GM21717 (cell line): ENCODE measurements at regions not wholly inside any gene's neighbourhood (a gene's known extent, or its start where the extent isn't known, plus 50 kb on each side); places are given as distances from the start of the nearest gene placed in this dataset.
"Not testable (repeated sequence)": the region's sequence is repeated elsewhere in the genome, so short reads cannot be mapped to it uniquely, and the experiment has no call there.

Experiments
- ATAC-seq: cut with Tn5 transposase; IDR thresholded peaks from one replicate; pipeline ENCODE4 v1.9.1; 2021; ENCODE audit warnings: mild to moderate bottlenecking, moderate library complexity; ENCODE audit not compliant: unreplicated experiment

DNA sequence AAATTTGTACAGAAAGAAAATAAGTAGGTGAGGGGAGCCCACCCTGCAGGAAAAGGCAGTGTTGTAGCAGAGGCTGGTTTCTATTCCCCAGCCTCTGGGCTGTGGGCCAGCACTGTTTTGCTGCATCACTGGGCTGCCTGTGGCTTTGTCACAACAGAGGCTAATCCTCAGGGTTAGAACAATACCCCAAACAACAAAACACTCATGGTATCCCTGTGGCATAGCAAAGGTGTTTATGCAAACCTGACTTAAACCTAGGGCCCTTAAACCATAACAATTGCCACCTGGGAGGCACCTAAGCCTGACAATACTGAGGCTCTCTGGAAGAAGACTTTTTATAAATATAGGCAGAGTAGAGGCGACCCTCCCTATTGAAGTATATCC, 314.7 kb downstream of the OLFM4 start:
- no peak for ATAC-seq

DNA sequence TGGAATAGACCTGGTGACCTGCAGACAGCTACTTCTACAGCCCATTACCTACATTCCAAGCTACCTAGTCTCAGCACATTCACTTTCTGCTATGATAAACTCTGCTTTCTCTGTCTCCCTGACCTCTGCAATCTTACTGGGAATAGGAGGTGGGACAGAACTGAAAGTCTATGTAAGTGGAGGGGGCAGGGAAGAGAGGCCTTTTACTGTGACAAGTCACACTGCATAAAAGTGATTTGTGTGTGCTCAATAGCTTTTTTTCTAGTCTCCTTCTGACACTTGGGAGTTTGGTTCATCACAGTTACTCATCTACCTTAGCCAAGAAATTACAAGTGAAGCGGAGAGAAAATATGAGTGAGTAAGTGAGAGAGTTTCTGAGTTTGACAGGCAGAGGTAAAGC, 322.4 kb downstream of the OLFM4 start:
- ATAC-seq, result no peak

DNA sequence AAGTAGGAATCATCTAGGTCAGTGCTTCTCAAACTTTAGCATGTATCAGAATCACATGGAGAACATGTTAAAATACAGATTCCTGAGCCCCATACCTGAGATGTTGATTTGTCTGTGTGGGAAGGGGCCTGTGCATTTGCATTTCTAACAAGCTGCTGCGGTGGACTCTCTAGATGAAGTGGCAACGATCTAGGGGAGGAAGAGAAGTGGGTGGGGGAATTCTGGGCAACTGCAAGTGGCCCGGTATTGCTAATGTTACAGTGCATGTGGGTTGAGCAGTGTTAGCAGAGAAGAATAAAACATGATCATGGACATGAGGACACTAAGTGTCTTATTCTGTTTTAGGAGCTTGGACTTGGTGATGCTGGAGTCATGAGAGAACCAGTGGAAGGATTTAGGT, 329.0 kb downstream of the OLFM4 start:
- ATAC-seq, result peak; percentile 81

DNA sequence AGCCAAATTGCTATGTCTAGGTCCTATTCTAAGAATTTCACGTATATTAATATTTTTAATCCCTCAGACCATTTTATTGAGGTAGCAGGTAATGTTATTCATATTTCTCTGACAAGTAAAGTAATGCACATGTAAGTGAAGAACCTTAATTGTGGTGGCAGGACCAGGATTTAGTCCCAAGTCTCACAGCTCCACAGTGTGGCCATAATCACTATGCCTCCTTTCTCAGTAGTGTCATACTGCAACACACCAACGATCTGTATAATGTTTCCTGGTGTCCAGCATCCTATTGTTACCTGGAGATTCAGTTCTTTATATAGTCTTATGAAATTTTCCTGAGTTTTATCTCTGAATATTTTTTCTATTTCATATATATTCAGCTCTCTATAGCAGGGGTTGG, 340.3 kb downstream of the OLFM4 start:
- ATAC-seq, result no peak

DNA sequence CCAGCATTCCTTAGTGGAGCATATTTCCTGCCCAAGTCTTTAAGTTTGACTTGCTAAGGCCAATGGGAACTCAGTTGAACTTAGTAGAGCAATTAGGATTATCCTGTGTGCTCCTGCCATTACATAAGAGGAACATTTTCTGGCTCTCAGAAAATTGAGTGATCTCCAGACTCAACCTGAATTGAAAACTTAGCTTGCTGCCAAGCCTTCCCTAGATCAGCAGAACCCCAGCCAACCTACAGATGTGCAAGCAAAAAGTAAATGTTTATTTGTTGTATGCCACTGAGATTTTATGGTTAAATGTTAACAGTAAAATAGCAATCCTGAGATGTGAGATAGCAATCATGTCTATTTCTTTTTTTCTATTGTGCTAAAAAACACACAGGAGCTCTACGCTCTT, 350.9 kb downstream of the OLFM4 start:
- no peak for ATAC-seq

DNA sequence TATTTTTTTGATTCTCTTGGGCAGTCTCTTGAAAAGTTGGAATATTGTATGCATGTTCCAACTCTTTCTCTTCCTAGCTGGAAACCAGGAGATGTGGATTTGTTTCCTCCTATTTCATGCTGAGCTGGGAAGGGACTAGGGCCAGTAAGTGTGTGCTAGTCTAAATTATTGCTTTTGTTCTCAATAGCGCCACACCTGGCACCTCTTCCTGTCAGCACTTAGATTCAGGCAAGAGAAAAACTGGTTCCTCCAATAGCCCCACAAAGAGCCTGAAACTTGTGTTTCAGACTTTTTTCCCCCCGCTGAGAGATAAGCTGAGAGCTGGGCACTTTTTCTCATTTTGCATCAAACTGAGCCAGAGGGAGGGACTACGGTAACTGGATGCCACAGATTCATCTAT, 353.4 kb downstream of the OLFM4 start:
- ATAC-seq, result no peak

DNA sequence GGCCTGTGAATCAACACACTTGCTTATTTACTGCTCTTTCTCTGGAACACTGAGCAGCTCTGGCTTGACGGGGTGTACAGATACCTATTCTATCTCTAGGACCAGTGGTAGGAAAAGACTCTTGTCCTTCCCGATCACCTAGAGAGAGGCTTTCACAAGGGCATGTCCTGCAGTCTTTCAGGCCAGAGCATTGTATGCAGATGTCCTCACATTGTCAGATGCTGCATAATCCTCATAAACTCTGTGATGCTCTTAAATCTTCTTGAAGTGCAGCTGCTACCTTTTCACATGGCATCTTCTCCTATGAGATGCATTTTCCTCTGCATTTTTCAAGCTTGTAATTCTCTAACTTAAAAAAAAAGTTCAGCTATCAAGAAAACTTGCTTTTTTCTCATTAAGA, 369.4 kb downstream of the OLFM4 start:
- no peak for ATAC-seq

DNA sequence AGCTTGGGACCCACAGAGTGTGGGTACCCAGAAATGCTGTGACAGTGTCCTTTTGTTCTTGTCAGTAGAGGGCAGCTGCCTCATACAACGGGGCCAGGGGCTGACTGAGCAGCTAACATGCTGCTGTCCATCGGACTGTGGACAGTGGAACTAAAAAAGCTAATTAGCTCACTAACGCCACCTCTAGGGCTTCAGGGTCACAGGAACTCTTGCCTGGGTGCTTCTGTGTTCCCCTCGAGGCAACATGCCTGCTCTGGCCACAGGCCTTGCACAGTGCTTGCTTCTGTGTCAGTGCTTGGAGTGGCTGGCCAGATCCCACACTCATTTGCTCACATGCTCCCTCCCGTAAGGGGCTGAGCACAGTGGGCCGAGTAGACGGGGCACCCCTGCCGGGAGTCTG, 377.0 kb downstream of the OLFM4 start:
- no peak for ATAC-seq

DNA sequence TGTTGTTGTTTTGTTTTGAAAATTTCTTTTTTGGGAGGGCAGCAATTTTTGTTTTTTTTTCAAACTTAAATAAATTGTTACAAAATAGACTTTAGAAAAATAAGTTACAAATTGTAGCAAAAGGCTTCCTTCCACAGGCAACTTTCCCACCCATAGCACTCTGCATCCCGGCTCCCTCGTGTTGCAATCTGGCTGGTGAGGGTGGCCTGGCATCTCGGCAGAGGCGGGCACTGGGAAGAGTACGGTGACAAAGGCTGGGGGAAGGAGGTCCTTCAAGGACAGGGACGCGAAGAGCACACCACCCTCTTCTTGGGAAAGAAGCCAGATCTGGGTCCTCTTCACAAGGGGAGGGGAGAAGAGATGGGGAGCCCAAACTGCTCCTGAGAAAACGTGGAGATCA, 379.7 kb downstream of the OLFM4 start:
- ATAC-seq, result no peak

DNA sequence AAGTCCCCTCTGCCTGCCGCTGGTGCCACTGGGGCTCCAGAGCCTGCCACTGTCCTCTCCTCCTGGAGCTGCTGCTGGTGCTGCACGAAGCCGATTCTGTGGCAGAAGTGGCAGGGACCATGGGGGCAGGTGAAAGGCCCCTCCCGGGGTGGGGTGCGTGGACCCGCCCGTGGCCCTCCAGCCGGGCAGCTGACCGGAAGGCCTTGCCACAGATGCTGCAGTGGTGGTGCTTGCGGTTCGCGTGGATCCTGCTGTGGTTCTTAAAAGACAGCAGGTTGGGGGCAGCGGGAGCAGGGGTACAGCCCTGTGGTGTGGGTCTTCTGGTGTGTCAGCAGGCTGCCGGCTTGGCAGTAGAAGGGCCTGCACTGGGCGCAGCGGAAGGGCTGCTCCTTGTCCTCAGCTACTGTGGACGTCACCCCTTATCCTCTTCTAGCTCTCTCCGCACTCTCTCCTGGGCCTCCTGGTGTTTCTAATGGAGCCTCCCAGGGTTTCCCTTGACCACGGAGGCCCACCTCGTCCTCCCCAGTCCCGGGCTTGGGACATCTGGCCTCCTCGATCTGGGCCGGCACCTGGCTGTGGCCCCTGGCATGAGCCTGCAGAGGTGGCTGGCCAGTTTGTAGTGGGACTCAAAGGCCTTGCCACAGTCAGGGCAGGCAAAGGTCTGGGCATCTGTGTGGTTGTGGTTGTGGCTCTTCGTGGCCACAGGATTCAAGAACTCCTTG, 380.4 kb downstream of the OLFM4 start:
- ATAC-seq, result no peak

DNA sequence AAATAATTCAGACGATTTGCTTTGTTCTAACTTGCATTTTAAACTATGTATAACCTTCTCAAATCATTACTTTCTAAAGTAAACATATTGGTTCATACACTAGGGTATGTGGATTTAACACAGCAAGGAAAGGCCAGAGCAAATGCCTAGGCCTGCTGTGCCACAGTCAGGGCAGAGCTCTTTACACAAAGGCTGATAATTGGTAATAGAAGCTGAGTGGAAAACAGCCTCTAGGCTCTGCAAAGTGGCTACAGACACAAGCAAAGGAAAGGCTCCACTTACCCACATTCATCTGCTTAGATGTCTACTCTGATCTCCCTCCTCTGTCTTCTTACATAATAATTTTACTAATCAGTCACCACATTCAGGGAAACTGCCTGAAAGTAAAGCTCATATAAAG, 382.9 kb downstream of the OLFM4 start:
- no peak for ATAC-seq

DNA sequence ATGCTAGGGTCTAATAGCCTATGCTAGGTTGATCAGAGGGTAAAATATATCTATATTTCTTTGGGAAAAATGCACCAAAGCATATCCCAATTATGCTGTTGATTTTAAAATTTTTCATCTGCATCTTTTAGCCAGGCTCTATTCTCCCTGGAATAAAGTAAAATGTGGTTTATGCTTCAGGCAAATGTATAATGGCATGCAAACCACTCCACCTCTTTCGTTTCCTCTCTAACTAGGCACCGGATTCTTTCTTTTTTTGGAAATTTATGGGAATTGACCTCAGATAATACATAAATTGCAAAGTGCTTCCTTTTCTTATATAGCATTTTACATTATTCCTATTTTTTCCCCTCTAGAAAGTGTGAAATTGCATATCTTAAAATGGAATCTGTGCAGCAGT, 386.5 kb downstream of the OLFM4 start:
- ATAC-seq, result no peak

DNA sequence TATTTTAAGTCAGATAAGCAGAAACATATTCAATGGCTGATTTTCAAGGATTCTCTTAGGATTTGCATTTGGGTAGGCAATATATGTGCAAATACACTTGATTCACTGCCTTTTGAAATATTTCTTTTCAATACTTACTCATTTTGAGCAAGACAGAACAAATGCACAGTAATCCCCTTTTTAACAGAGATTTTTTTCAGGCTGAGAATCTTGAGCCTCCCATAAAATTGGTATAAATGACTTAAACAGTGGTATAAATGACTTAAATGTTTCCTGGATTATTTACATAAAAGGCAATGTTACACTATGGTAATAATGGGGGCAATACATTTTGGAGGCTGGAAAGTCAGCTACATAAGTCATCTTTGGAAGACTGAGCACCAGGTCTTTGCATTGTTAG, 389.0 kb downstream of the OLFM4 start:
- ATAC-seq, result no peak

DNA sequence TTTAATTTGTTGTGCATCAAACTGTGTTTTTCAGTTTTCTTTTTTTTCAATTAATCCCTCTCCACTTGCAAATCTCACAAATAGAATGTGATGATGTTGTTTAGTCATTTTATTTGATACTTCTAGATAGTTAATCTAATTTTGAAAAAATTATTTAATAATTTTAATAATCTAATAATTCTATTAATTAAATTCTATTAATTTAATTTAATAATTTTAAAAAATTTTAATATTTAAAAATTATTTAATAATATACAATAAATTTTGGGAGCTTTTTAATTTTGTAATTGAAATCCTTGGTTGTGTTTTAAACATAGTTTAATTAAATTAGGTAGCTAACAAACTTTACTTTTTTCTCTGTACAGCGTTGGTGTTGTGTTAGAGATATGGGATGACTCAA, 393.8 kb downstream of the OLFM4 start:
- ATAC-seq, result no peak

DNA sequence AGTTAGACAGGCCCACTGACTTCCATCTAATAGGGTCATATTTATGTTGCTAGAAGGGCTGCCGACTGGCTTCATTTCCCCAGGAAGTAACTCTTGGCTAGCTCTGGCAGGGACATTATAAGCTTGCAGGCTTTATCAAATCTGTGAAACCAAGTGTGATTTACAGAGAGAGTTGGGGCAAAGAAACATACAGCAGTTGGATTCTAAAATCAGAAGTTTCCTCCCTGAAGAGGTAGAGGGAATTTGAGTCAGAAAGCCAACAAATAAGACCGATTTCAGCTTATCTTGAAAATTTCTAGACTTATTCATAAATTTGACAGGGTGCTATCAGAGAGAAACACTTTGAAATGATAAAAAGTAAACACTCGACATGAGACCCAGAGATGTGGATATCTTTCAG, 407.8 kb downstream of the OLFM4 start:
- no peak for ATAC-seq

DNA sequence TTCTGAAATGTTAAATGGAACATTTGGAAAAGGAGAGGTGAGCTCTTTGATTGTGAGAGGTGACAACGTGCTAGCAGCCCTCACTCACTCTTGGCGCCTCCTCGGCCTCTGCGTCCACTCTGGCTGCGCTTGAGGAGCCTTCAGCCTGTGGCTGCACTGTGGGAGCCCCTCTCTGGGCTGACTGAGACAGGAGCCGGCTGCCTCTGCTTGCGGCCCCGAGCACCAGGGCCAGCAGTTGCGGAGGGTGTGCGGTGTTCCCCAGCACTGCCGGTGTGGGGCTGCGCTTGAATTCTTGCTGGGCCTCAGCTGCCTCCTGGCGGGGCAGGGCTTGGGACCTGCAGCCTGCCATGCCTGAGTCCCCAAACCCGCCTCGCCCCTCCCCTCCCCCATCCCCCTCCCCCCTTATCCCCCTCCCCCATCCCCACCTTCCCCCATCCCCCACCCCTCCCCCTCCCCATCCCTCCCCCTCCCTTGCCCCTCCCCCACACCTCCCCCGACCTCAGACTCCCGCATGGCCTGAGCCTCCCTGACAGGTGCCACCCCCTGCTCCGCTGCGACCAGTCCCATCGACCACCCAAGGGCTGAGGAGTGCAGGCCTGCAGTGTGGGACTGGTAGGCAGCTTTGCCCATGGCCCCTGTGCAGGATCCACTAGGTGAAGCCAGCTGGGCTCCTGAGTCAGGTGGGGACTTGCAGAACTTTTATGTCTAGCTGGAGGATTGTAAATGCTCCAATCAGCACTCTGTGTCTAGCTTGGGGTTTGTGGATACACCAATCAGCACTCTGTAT, 411.0 kb downstream of the OLFM4 start:
- no peak for ATAC-seq

DNA sequence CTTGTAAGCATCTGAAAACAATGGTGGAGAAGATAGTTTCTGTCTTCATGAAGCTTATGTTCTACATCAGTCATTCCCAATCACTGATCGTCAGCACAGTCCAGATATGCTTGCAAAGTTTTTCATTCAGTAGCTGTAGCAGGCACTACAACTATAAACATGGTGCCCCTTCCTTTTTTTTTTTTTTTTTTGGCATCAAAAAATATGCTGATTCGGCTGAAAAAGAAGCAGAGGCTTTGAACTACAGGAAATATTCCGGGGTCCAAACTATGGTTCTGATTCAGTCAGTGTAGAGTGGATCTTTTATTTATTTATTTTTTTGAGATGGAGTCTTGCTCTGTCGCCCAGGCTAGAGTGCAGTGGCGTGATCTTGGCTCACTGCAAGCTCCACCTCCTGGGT, 414.4 kb downstream of the OLFM4 start:
- ATAC-seq, result no peak

DNA sequence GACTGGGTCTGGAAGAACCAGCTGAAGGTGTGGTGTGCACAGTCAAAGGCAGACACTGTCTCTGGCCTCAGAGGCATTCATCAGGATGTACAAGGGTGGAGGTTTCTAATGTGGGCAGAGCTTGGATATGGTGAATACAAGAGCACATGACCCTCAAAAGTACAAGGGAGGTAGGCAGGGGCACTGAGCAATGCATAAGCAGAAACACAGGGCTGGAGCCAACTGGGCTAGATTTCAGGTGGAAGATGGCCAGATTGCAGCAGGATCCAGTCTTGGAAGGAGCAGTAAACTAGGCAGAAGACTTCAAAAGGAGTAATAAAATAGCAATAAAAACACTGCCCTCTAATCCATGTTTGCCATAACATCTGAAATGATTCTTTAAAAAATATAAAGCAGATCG, 417.1 kb downstream of the OLFM4 start:
- no peak for ATAC-seq

DNA sequence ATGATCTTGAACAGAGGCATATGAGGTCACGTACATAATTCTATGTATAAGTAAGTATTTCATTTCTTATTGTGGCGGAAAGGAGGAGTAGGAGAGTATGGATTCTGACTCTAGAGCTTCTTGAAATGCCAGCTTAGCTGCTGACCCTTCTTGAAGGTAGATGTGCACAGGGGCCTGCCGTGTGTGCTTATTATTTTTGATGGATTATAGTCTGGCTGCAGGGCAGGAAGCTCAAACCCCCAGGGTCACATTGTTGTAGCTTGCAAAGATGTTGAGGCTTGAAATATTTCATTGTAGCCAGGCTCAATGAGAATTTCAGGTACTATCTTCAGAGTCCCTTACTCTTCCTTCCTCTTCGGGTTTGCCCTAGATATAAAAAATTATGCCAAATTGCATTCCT, 418.8 kb downstream of the OLFM4 start:
- no peak for ATAC-seq

DNA sequence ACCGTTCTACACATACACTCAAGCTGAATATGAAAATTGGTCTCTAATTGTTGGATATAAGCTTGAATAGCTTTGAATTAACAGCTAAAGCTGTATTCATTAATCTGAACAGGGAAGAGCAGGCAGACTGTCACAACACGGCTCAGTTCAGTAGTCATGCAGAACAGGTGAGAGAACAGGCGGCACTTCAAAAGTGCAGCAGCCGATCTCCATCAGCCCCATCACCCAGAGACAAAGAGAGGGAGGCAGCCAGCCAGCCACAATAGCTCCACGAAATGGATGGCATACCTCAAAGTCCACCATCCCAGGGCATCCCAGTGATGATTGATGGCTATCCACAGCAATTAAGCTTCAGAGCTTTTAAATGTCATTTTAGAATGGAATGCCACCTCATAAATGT, 419.2 kb downstream of the OLFM4 start:
- no peak for ATAC-seq

DNA sequence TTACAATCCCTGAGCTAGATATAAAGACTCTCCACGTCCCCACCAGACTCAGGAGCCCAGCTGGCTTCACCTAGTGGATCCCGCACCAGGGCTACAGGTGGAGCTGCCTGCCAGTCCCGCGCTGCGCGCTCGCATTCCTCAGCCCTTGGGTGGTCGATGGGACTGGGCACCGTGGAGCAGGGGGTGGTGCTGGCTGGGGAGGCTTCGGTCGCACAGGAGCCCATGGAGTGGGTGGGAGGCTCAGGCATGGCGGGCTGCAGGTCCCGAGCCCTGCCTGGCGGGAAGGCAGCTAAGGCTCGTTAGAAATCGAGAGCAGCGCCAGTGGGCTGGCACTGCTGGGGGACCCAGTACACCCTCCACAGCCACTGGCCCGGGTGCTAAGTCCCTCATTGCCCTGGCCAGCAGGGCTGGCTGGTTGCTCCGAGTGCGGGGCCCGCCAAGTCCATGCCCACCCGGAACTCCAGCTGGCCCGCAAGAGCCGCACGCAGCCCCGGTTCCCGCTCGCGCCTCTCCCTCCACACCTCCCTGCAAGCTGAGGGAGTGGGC, 423.7 kb downstream of the OLFM4 start:
- not testable (repeated sequence) for ATAC-seq

DNA sequence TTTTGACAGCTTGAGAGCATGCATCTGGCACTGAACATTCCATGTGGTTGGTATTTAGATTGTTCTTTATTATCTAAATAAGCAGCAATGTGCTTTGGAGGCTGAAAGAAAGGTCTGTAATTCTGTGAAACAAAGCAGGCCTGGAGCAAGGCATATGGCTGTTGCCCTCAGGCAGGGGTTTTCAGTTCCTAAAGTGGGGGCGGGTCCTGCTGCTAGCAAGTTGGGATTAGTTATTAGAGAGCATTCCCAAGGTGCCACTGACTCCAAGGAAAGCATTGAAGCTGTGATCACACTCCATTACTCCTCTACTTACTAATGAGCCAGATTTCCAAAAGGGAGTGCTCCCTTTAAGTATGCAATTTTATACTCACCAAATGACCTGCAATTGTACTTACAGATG, 432.2 kb downstream of the OLFM4 start:
- ATAC-seq, result no peak
